Trophoblast cell (in vitro differentiated cells and primary cell): ENCODE measurements at regions not wholly inside any gene's neighbourhood (a gene's known extent, or its start where the extent isn't known, plus 50 kb on each side); places are given as distances from the start of the nearest gene placed in this dataset.

Experiments
- DNase-seq, 2 donors: peaks; one replicate each; pipeline ENCODE4 v3.0.0-alpha.2; 2016
- H2AFZ ChIP-seq: 2 replicates; pipeline ENCODE4 v1.6.1; 2013; ENCODE audit warnings: low read length, moderate library complexity, mild to moderate bottlenecking; ENCODE audit not compliant: insufficient read depth, poor library complexity
- H2AK5ac ChIP-seq: 2 replicates; pipeline ENCODE4 v1.6.1; 2013; ENCODE audit warnings: mild to moderate bottlenecking, low read length
- H2BK120ac ChIP-seq: 2 replicates; pipeline ENCODE4 v1.6.1; 2013; ENCODE audit warnings: low read length, mild to moderate bottlenecking, moderate library complexity; ENCODE audit not compliant: insufficient read depth, poor library complexity
- H2BK12ac ChIP-seq: 2 replicates; pipeline ENCODE4 v1.6.1; 2013; ENCODE audit warnings: mild to moderate bottlenecking, low read length, moderate library complexity
- H2BK5ac ChIP-seq: 2 replicates; pipeline ENCODE4 v1.6.1; 2013; ENCODE audit warnings: low read length, low read depth, moderate library complexity, mild to moderate bottlenecking; ENCODE audit not compliant: poor library complexity
- H3K14ac ChIP-seq: 2 replicates; pipeline ENCODE4 v1.6.1; 2013; ENCODE audit warnings: mild to moderate bottlenecking, low read length
- H3K18ac ChIP-seq: 2 replicates; pipeline ENCODE4 v1.6.1; 2013; ENCODE audit warnings: mild to moderate bottlenecking, low read length
- H3K23ac ChIP-seq: 2 replicates; pipeline ENCODE4 v1.6.1; 2013; ENCODE audit warnings: low read length
- H3K27ac ChIP-seq: 2 replicates; pipeline ENCODE4 v1.5.1; 2013; ENCODE audit warnings: low read depth, mild to moderate bottlenecking, inconsistent platforms, low read length, moderate library complexity
- H3K27me3 ChIP-seq: 2 replicates; pipeline ENCODE4 v1.6.1; 2013; ENCODE audit warnings: inconsistent platforms, mild to moderate bottlenecking, low read length, moderate library complexity; ENCODE audit not compliant: insufficient read depth
- H3K36me3 ChIP-seq, 2 experiments: 1 replicate in 1 of 2; 2 replicates in 1 of 2; pipeline ENCODE4 v1.6.1; 2013; ENCODE audit warnings: low read length in 2 of 2, mild to moderate bottlenecking in 2 of 2, moderate library complexity in 1 of 2; ENCODE audit not compliant: insufficient read depth in 2 of 2, control insufficient read depth in 1 of 2
- H3K4ac ChIP-seq: 2 replicates; pipeline ENCODE4 v1.6.1; 2013; ENCODE audit warnings: low read depth, mild to moderate bottlenecking, low read length, moderate library complexity
- H3K4me1 ChIP-seq, 2 experiments: 1 replicate in 1 of 2; 2 replicates in 1 of 2; pipeline ENCODE4 v1.6.1; 2013; ENCODE audit warnings: low read length in 2 of 2, mild to moderate bottlenecking in 2 of 2, moderate library complexity in 1 of 2; ENCODE audit not compliant: insufficient read depth in 2 of 2, control insufficient read depth in 1 of 2
- H3K4me2 ChIP-seq: 2 replicates; pipeline ENCODE4 v1.6.1; 2013; ENCODE audit warnings: inconsistent platforms, mild to moderate bottlenecking, low read length, moderate library complexity
- H3K4me3 ChIP-seq: 2 replicates; pipeline ENCODE4 v1.5.1; 2013; ENCODE audit warnings: mild to moderate bottlenecking, low read depth, low read length, inconsistent platforms
- H3K79me1 ChIP-seq: one replicate; pipeline ENCODE4 v1.6.1; 2013; ENCODE audit warnings: low read length
- H3K79me2 ChIP-seq: 2 replicates; pipeline ENCODE4 v1.6.1; 2013; ENCODE audit warnings: low read length, mild to moderate bottlenecking; ENCODE audit not compliant: control insufficient read depth, insufficient read depth, poor library complexity
- H3K9ac ChIP-seq: 2 replicates; pipeline ENCODE4 v1.6.1; 2013; ENCODE audit warnings: mild to moderate bottlenecking, low read length
- H3K9me3 ChIP-seq: 2 replicates; pipeline ENCODE4 v1.6.1; 2013; ENCODE audit warnings: low read depth, mild to moderate bottlenecking, control low read depth, inconsistent platforms, low read length; ENCODE audit not compliant: insufficient read depth
- H4K12ac ChIP-seq: 2 replicates; pipeline ENCODE4 v1.6.1; 2013; ENCODE audit warnings: low read depth, mild to moderate bottlenecking, low read length, moderate library complexity
- H4K8ac ChIP-seq: 2 replicates; pipeline ENCODE4 v1.6.1; 2013; ENCODE audit warnings: low read depth, mild to moderate bottlenecking, low read length, moderate library complexity
- H4K91ac ChIP-seq: one replicate; pipeline ENCODE4 v1.6.1; 2013; ENCODE audit warnings: low read depth, mild to moderate bottlenecking, low read length, moderate library complexity
- WGBS: extraction: QIAGEN DNeasy Blood & Tissue Kit; methylation state at CpG from one replicate; pipeline ENCODE4 v1.1.7; 2013; ENCODE audit warnings: missing lambda C conversion rate; ENCODE audit not compliant: insufficient read length, insufficient coverage; ENCODE audit errors: extremely low coverage; 5-methylcytosine and 5-hydroxymethylcytosine counted together

GRCh38 chr9:80550181-80550580 is 978.4 kb downstream of the TLE4 start:
- Histone ChIP-seq H3K9ac (no peak overlapping the region), H2BK120ac (no peak overlapping the region), H3K4me1 (no peaks in the 10 kb centered on the region), H2AK5ac (no peak overlapping the region), H3K27ac (no peak overlapping the region), H3K9me3 (no peaks in the 10 kb centered on the region), H3K4me2 (no peak overlapping the region), H2AFZ (no peak overlapping the region), H3K18ac (no peak overlapping the region), H3K79me1 (no peaks in the 10 kb centered on the region), H4K12ac (no peak overlapping the region), H3K79me2 (no peaks in the 10 kb centered on the region), H3K23ac (no peak overlapping the region), H2BK5ac (no peak overlapping the region), H4K8ac (no peak overlapping the region), H3K4me3 (no peak overlapping the region), H3K36me3 (no peaks in the 10 kb centered on the region), H3K27me3 (no peaks in the 10 kb centered on the region), H4K91ac (no peak overlapping the region), H2BK12ac (no peak overlapping the region), H3K4ac (no peak overlapping the region), H3K14ac (no peak overlapping the region)
- no peak for DNase-seq

- Histone ChIP-seq H2AFZ (no peak overlapping the region), H2BK5ac (no peak overlapping the region), H2BK12ac (no peak overlapping the region), H3K9ac (no peak overlapping the region), H3K36me3 (no peaks in the 10 kb centered on the region), H3K14ac (no peak overlapping the region), H4K12ac (no peak overlapping the region), H3K27me3 (no peaks in the 10 kb centered on the region), H3K4me3 (no peak overlapping the region), H4K91ac (no peak overlapping the region), H3K23ac (no peak overlapping the region), H3K79me1 (no peaks in the 10 kb centered on the region), H3K79me2 (no peaks in the 10 kb centered on the region), H3K27ac (no peak overlapping the region), H3K4me2 (no peak overlapping the region), H4K8ac (no peak overlapping the region), H3K18ac (no peak overlapping the region), H2BK120ac (no peak overlapping the region), H3K9me3 (no peaks in the 10 kb centered on the region), H2AK5ac (no peak overlapping the region), H3K4me1 (no peaks in the 10 kb centered on the region), H3K4ac (no peak overlapping the region)
- WGBS: no CpG with 5 or more reads among the region's 4 CpGs
- DNase-seq: no peak
These were observed 975.8 kb downstream of the TLE4 start for GRCh38 chr9:80547613-80548012.

GRCh38 chr9:80540387-80540786 is 968.6 kb downstream of the TLE4 start:
- no peak for DNase-seq

GRCh38 chr9:80538976-80539375 is 967.2 kb downstream of the TLE4 start:
- Histone ChIP-seq H2AFZ (no peak overlapping the region), H4K8ac (no peak overlapping the region), H3K9me3 (no peaks in the 10 kb centered on the region), H2BK120ac (no peak overlapping the region), H3K36me3 (no peaks in the 10 kb centered on the region), H3K14ac (no peak overlapping the region), H4K91ac (no peak overlapping the region), H3K4me1 (no peaks in the 10 kb centered on the region), H2BK5ac (no peak overlapping the region), H2AK5ac (no peak overlapping the region), H3K18ac (no peak overlapping the region), H3K4me2 (no peak overlapping the region), H3K4ac (no peak overlapping the region), H2BK12ac (no peak overlapping the region), H4K12ac (no peak overlapping the region), H3K79me2 (no peaks in the 10 kb centered on the region), H3K4me3 (no peak overlapping the region), H3K27ac (no peak overlapping the region), H3K79me1 (no peaks in the 10 kb centered on the region), H3K27me3 (no peaks in the 10 kb centered on the region), H3K9ac (no peak overlapping the region), H3K23ac (no peak overlapping the region)
- no peak for DNase-seq
- no CpG with 5 or more reads among the region's 1 CpG for WGBS

More at GRCh38 chr9:80540387-80540786, 968.6 kb downstream of the TLE4 start:
- Histone ChIP-seq H3K18ac (no peak overlapping the region), H2AK5ac (no peak overlapping the region), H3K4me2 (no peak overlapping the region), H3K23ac (no peak overlapping the region), H3K36me3 (no peaks in the 10 kb centered on the region), H2AFZ (no peak overlapping the region), H3K27me3 (no peaks in the 10 kb centered on the region), H3K4me3 (no peak overlapping the region), H4K8ac (no peak overlapping the region), H3K27ac (no peak overlapping the region), H3K4ac (no peak overlapping the region), H3K9me3 (no peaks in the 10 kb centered on the region), H2BK120ac (no peak overlapping the region), H4K91ac (no peak overlapping the region), H4K12ac (no peak overlapping the region), H2BK12ac (no peak overlapping the region), H3K79me2 (no peaks in the 10 kb centered on the region), H3K14ac (no peak overlapping the region), H3K9ac (no peak overlapping the region), H3K79me1 (no peaks in the 10 kb centered on the region), H3K4me1 (no peaks in the 10 kb centered on the region), H2BK5ac (no peak overlapping the region)
- WGBS: no CpG with 5 or more reads among the region's 4 CpGs
